ENCODE measurements at regions not wholly inside any gene's neighbourhood (a gene's known extent, or its start where the extent isn't known, plus 50 kb on each side); places are given as distances from the start of the nearest gene placed in this dataset.

- no peak for DNase-seq (ENCODE audit: extremely low read depth, low read depth)
- TF ChIP-seq CTCF (IDR thresholded peaks at IDR 0.05; ENCODE audit: low read depth, low read length), result no peak
Measured at GRCh38 chr13:40272776-40273139, 393.7 kb downstream of the FOXO1 start.

GRCh38 chr13:40273253-40274025 lies 393.0 kb downstream of the FOXO1 start:
- no peak for TF ChIP-seq CTCF (IDR thresholded peaks at IDR 0.05; ENCODE audit: low read depth, low read length)
- no peak for DNase-seq (ENCODE audit: extremely low read depth, low read depth)

- no peak for DNase-seq (ENCODE audit: extremely low read depth, low read depth)
- TF ChIP-seq CTCF (IDR thresholded peaks at IDR 0.05; ENCODE audit: low read depth, low read length), result no peak
Measured at GRCh38 chr13:40274103-40274502, 392.3 kb downstream of the FOXO1 start.

GRCh38 chr13:40275155-40275554 lies 391.3 kb downstream of the FOXO1 start:
- no peak for DNase-seq (ENCODE audit: extremely low read depth, low read depth)
- TF ChIP-seq CTCF (IDR thresholded peaks at IDR 0.05; ENCODE audit: low read depth, low read length), result no peak

GRCh38 chr13:40275636-40276035 lies 390.8 kb downstream of the FOXO1 start:
- DNase-seq (ENCODE audit: extremely low read depth, low read depth), result no peak
- TF ChIP-seq CTCF (IDR thresholded peaks at IDR 0.05; ENCODE audit: low read depth, low read length), result no peak

GRCh38 chr13:40283666-40284065 lies 382.8 kb downstream of the FOXO1 start:
- TF ChIP-seq CTCF (IDR thresholded peaks at IDR 0.05; ENCODE audit: low read depth, low read length), result no peak
- no peak for DNase-seq (ENCODE audit: extremely low read depth, low read depth)

- no peak for DNase-seq (ENCODE audit: extremely low read depth, low read depth)
- no peak for TF ChIP-seq CTCF (IDR thresholded peaks at IDR 0.05; ENCODE audit: low read depth, low read length)
Measured at GRCh38 chr13:40285634-40286033, 380.8 kb downstream of the FOXO1 start.
